HG03159 (cell line): ENCODE measurements at regions not wholly inside any gene's neighbourhood (a gene's known extent, or its start where the extent isn't known, plus 50 kb on each side); places are given as distances from the start of the nearest gene placed in this dataset.

ENCODE experiments used
- ATAC-seq: cut with Tn5 transposase; IDR thresholded peaks from one replicate; pipeline ENCODE4 v1.9.1; 2021; ENCODE audit warnings: mild to moderate bottlenecking, moderate library complexity; ENCODE audit not compliant: unreplicated experiment

- no peak for ATAC-seq
Measured at GRCh38 chr20:23155141-23155590, 69.0 kb upstream of the CD93 start.

GRCh38 chr20:23153696-23154341 is 67.7 kb upstream of the CD93 start:
- ATAC-seq: no peak

GRCh38 chr20:23152902-23153301 is 66.8 kb upstream of the CD93 start:
- no peak for ATAC-seq

GRCh38 chr20:23152308-23152892 is 66.3 kb upstream of the CD93 start:
- ATAC-seq: no peak

- no peak for ATAC-seq
Measured at GRCh38 chr20:23151885-23152284, 65.8 kb upstream of the CD93 start.

- no peak for ATAC-seq
Measured at GRCh38 chr20:23151008-23151703, 65.0 kb upstream of the CD93 start.

GRCh38 chr20:23150304-23151007 is 64.3 kb upstream of the CD93 start:
- no peak for ATAC-seq

- ATAC-seq: no peak
Measured at GRCh38 chr20:23149623-23150279, 63.6 kb upstream of the CD93 start.

- ATAC-seq: no peak
Measured at GRCh38 chr20:23148731-23149570, 62.8 kb upstream of the CD93 start.

- peak; percentile 56 for ATAC-seq
Measured at GRCh38 chr20:23147964-23148730, 62.0 kb upstream of the CD93 start.

GRCh38 chr20:23147647-23147963 is 61.5 kb upstream of the CD93 start:
- ATAC-seq: no peak

GRCh38 chr20:23146857-23147637 is 60.9 kb upstream of the CD93 start:
- no peak for ATAC-seq

- ATAC-seq: no peak
Measured at GRCh38 chr20:23146181-23146580, 60.1 kb upstream of the CD93 start.

GRCh38 chr20:23145281-23145700 is 59.2 kb upstream of the CD93 start:
- ATAC-seq: no peak

- no peak for ATAC-seq
Measured at GRCh38 chr20:23144856-23145255, 58.7 kb upstream of the CD93 start.

- ATAC-seq: no peak
Measured at GRCh38 chr20:23143986-23144690, 58.0 kb upstream of the CD93 start.

- ATAC-seq: no peak
Measured at GRCh38 chr20:23143098-23143497, 57.0 kb upstream of the CD93 start.
